ENCODE measurements at regions not wholly inside any gene's neighbourhood (a gene's known extent, or its start where the extent isn't known, plus 50 kb on each side); places are given as distances from the start of the nearest gene placed in this dataset.

GRCh38 chr5:107017616-107018015 lies 653.1 kb downstream of the EFNA5 start:
- no peak for TF ChIP-seq CTCF (conservative IDR thresholded peaks at IDR 0.05)
- TF ChIP-seq ZFX (IDR thresholded peaks at IDR 0.05) = no peak
